GM23248 (cell line): ENCODE measurements at regions not wholly inside any gene's neighbourhood (a gene's known extent, or its start where the extent isn't known, plus 50 kb on each side); places are given as distances from the start of the nearest gene placed in this dataset.

Source experiments
- EZH2 ChIP-seq: fragments of 200-600 bp; sonication (generic); IDR thresholded peaks from 2 replicates; pipeline ENCODE4 v1.6.1; 2018; ENCODE audit warnings: antibody characterized with exemption, mild to moderate bottlenecking; ENCODE audit not compliant: insufficient read depth, poor library complexity, severe bottlenecking
- EZH2phosphoT487 ChIP-seq: fragments of 200-600 bp; sonication (generic); IDR thresholded peaks from 2 replicates; pipeline ENCODE4 v1.6.1; 2018; ENCODE audit warnings: antibody characterized with exemption, moderate library complexity, mild to moderate bottlenecking, low read depth; ENCODE audit not compliant: insufficient read depth

DNA sequence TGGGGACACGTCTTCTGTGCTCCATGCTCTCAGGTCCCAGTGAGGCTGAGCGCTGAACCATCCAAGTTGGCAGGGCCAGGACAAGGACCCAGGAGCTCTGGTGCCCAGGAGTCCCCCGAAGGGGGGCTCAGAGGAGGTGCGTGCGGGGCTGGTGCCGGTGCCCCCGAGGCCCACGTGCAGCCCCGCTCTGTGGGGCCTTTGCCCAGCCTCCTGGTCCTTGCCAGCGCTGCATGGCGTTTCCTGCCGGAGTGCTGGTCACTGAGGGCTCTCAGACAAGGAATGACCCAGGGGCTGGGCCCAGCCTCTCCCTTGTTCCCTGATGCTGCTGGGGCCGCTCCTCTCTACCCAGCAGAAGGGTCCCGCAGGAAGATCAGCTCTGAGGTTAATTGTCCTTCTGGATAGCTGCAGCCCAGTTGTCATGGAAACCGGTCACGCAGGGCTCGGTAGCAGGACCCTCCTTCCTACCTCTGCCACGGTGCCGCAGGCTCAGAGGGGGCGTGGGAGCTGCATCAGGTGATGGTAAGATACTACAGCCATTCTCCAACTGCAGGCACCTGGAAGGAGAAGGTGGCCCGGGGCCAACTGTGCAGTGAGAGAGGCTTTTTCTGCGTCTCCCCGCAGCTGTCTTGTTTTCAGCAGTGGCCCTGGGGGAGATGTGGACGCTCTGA is 64.5 kb downstream of the RRM2 start:
- TF ChIP-seq EZH2phosphoT487, result no peak
- no peak for TF ChIP-seq EZH2
